OCI-LY7 (cell line): ENCODE measurements at regions not wholly inside any gene's neighbourhood (a gene's known extent, or its start where the extent isn't known, plus 50 kb on each side); places are given as distances from the start of the nearest gene placed in this dataset.

Experiments used
- CTCF ChIP-seq: fragments of 200-600 bp; sonication (generic); conservative IDR thresholded peaks from 2 replicates; pipeline ENCODE4 v1.5.1; 2014; ENCODE audit warnings: mild to moderate bottlenecking, antibody characterized with exemption, low read length, moderate library complexity, mixed read lengths
- EZH2phosphoT487 ChIP-seq: fragments of 200-600 bp; sonication (generic); IDR thresholded peaks from 2 replicates; pipeline ENCODE4 v1.6.1; 2018; ENCODE audit warnings: low read depth, borderline replicate concordance, mild to moderate bottlenecking, mixed run types, antibody characterized with exemption, low read length, moderate library complexity, mixed read lengths

GRCh38 chr3:152128356-152128755 lies 140.4 kb upstream of the MBNL1 start:
- no peak for TF ChIP-seq CTCF
- no peak for TF ChIP-seq EZH2phosphoT487
